Ishikawa (cell line): ENCODE measurements at regions not wholly inside any gene's neighbourhood (a gene's known extent, or its start where the extent isn't known, plus 50 kb on each side); places are given as distances from the start of the nearest gene placed in this dataset.

ENCODE experiments used
- CREB1 ChIP-seq: IDR thresholded peaks from 2 replicates; pipeline ENCODE4 v1.6.1; 2012; ENCODE audit warnings: low read depth
- EP300 ChIP-seq: IDR thresholded peaks from 2 replicates; pipeline ENCODE4 v1.6.1; 2012; ENCODE audit warnings: borderline replicate concordance
- FOXM1 ChIP-seq: IDR thresholded peaks from 2 replicates; pipeline ENCODE4 v1.6.1; 2012; ENCODE audit warnings: low read depth, borderline replicate concordance
- NFIC ChIP-seq: IDR thresholded peaks from 2 replicates; pipeline ENCODE4 v1.6.1; 2012
- RAD21 ChIP-seq: IDR thresholded peaks from 2 replicates; pipeline ENCODE4 v1.6.1; 2012; ENCODE audit warnings: low read depth
- TAF1 ChIP-seq: IDR thresholded peaks from 2 replicates; pipeline ENCODE4 v1.6.1; 2012; ENCODE audit warnings: low read depth, mild to moderate bottlenecking
- TCF12 ChIP-seq: IDR thresholded peaks from 2 replicates; pipeline ENCODE4 v1.6.1; 2012; ENCODE audit warnings: low read depth
- YY1 ChIP-seq: IDR thresholded peaks from 2 replicates; pipeline ENCODE4 v1.6.1; 2012; ENCODE audit warnings: low read depth
- ZBTB7A ChIP-seq: IDR thresholded peaks from 2 replicates; pipeline ENCODE4 v1.6.1; 2012; ENCODE audit warnings: low read depth
- TF ChIP-seq, protein P1 (sequence below): IDR thresholded peaks from 2 replicates; pipeline ENCODE4 v1.6.1; 2012; ENCODE audit warnings: low read depth, mild to moderate bottlenecking
- TF ChIP-seq, protein P2 (sequence below): IDR thresholded peaks from 2 replicates; pipeline ENCODE4 v1.6.1; 2012

DNA sequence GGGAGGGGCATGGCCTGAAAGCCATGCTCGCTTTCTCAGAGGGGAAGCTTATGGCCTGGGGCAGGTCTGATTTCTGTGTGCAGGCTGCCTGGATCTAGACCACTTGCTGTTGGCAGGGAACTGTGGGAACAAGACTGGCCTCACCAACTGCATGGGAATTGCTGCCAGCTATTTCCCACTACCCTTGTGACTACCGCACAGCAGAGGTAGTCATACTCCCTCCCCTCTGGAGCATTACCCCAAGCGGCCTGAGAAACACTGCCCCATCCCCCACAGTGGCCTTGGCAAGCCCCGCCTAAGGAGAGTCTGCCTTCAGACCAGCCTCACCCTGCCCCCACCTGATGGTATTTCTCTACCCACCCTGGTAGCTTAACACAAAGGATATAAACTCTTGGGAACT, 199.4 kb upstream of the CADM2 start:
- TF ChIP-seq, protein P1, sequence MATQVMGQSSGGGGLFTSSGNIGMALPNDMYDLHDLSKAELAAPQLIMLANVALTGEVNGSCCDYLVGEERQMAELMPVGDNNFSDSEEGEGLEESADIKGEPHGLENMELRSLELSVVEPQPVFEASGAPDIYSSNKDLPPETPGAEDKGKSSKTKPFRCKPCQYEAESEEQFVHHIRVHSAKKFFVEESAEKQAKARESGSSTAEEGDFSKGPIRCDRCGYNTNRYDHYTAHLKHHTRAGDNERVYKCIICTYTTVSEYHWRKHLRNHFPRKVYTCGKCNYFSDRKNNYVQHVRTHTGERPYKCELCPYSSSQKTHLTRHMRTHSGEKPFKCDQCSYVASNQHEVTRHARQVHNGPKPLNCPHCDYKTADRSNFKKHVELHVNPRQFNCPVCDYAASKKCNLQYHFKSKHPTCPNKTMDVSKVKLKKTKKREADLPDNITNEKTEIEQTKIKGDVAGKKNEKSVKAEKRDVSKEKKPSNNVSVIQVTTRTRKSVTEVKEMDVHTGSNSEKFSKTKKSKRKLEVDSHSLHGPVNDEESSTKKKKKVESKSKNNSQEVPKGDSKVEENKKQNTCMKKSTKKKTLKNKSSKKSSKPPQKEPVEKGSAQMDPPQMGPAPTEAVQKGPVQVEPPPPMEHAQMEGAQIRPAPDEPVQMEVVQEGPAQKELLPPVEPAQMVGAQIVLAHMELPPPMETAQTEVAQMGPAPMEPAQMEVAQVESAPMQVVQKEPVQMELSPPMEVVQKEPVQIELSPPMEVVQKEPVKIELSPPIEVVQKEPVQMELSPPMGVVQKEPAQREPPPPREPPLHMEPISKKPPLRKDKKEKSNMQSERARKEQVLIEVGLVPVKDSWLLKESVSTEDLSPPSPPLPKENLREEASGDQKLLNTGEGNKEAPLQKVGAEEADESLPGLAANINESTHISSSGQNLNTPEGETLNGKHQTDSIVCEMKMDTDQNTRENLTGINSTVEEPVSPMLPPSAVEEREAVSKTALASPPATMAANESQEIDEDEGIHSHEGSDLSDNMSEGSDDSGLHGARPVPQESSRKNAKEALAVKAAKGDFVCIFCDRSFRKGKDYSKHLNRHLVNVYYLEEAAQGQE = no peak
- no peak for TF ChIP-seq FOXM1
- TF ChIP-seq RAD21 = no peak
- no peak for TF ChIP-seq CREB1
- TF ChIP-seq YY1 = no peak
- TF ChIP-seq EP300 = no peak
- no peak for TF ChIP-seq TAF1
- TF ChIP-seq ZBTB7A = no peak
- TF ChIP-seq, protein P2, sequence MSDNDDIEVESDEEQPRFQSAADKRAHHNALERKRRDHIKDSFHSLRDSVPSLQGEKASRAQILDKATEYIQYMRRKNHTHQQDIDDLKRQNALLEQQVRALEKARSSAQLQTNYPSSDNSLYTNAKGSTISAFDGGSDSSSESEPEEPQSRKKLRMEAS = no peak
- no peak for TF ChIP-seq TCF12
- no peak for TF ChIP-seq NFIC
